NCI-H524 (cell line): ENCODE measurements at regions not wholly inside any gene's neighbourhood (a gene's known extent, or its start where the extent isn't known, plus 50 kb on each side); places are given as distances from the start of the nearest gene placed in this dataset.
A peak's percentile ranks its signal among the peaks of the same experiment; 100 is the strongest.

Experiments used
- DNase-seq, 2 experiments: peaks; one replicate each; lab custom pipeline; 2025; lab: John Stamatoyannopoulos, UW

DNA sequence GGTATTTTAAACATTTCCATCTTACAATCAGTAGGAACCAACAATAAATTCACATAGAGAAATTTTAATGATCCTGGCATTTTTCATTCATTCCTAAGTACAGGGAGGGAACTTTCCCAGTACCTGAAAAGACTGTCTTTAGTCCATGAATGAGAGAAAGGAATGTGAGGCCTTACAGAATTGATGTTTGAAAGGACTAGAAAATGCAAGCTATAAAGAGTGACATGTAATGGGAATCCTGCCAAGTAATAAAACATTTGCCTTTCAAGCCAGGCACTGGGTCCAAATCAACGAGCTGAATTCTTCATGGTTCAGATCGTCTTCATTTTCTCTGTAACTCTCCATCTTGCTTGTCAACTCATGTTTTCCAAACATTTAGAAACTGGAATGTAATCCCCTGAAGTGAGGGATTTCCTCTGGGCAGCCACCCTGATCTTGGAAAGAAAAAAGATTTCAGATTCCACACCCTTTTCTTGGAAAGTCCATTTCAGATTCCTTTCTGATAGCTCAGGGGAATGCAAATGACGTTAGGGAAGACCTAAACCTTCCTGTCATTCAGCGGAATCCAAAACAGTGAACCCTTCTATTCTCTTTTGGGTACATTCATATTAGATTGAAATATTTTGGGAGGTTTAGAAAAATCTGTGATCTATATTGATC is 315.8 kb downstream of the SH3GL2 start:
- no peak for DNase-seq

DNA sequence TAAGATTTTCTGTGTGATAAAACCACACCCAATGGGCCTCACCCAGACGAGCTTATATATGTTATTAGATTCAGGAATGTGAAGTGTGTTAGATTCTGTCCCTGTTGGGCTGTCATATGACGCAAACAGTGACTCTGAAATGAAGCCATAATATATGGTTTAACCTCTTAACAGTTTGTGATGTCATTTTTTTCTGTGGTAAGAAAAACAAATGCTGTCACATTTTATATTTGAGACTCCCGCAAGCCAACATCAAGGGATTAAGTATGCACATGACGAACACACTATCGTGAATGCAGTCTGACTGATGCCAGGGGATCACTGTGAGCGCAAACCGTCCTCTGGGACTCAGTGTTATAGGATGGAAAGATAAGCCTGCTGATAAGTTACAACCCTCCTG is 321.7 kb downstream of the SH3GL2 start:
- no peak for DNase-seq

DNA sequence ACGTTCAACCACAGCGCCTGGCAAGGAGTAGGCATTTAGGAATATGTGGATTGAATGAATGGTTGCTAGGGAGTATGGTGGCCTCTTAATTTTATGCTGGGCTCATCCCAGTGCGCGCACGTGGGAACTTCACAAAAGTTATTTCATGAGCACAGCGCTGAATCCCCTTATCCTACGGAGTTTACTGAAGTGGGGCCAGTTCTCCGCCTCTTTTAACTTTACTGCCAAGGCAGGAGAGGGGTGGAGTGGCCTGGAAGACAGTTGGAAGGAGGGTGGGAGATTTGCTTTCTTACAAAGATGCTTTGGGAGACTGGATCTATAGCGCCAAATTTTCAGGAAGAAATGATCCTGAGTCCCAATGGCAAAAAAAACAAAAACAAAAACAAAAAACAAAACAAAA is 326.5 kb downstream of the SH3GL2 start:
- DNase-seq: no peak

DNA sequence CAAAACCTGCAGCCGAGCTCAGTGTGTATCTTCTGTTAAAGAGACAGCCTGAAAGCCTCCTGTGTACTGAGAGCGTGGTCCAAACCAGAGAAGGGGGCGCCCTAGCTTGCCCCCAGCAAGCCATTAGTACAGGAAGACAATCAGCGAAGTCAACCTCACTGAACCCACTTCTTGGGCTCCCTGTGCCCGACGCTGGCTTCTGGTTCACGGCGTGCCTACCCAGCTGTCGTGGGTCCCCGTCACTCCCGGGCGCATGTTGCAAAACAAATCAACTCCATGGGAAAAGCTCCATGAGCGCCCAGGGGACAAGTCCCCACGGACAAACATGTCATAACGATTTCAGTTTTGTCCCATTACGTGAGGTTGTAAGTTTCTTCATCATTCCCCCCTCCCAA is 326.9 kb downstream of the SH3GL2 start:
- peak in 1 of 2 experiments; percentile 26 for DNase-seq

- DNase-seq: peak in 1 of 2 experiments; percentile 33
Observed at GRCh38 chr9:17906176-17906840, 327.4 kb downstream of the SH3GL2 start.

GRCh38 chr9:17906841-17907778 is 328.2 kb downstream of the SH3GL2 start:
- DNase-seq: no peak

- DNase-seq: no peak
Observed at GRCh38 chr9:17907779-17908508, 329.1 kb downstream of the SH3GL2 start.

GRCh38 chr9:17926246-17926645 is 347.4 kb downstream of the SH3GL2 start:
- no peak for DNase-seq

GRCh38 chr9:17927616-17928015 is 348.8 kb downstream of the SH3GL2 start:
- DNase-seq: no peak

DNA sequence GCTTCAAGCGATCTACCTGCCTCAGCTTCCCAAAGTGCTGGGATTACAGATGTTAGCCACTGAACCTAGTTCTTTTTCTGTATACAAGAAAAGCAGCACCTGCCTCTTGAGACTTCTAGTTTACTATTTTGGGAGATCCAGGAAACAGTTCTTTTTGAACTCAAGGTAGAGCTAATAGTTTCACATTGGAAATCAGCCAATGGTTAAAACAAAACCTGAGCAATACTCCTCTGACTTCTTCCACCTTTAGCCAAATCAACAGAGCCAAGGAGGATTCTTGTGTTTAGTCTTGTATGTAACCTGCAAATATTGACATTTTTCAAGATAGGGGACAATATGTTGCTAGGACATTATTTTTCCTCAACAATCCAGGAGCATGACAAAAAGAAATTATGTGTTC is 349.4 kb downstream of the SH3GL2 start:
- DNase-seq: no peak

DNA sequence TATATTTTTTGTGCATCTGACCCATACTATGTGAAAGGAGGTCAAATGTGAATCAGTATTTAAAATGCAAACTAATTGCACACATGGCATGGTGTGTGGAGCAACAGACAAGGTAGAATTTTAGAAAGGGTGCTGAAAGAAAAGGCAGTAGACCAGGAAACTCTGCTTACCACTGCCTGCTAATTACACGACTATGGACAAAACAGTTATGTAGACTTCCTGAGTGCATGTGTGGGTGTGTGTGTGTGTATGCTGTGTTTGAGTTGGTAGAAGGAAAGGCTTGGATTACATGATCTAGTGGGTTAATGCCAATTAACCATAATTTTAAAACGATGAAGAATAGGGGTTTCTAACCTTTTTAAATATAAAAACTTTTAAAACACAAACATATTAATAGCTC is 349.9 kb downstream of the SH3GL2 start:
- DNase-seq: no peak

DNA sequence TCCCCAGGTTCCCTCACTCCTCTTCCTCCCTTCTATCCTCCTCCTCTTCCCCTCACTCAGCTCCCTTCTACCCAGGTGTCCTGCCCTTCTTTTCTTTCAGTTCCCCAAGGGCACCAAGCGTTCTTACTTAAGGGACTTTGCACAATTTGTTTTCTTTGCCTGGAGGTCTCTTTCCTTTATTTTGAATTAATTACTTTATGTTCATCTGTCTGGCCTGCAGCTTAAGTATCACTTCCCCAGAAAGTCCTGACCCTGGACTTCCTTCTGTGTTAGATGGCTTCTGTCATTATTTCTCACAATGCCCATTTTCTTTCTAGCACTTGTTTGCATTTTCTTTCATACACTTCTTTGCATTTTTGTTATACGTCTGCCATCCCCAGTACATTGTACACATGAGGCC is 350.6 kb downstream of the SH3GL2 start:
- no peak for DNase-seq

- no peak for DNase-seq
Observed at GRCh38 chr9:17930071-17930470, 351.2 kb downstream of the SH3GL2 start.

DNA sequence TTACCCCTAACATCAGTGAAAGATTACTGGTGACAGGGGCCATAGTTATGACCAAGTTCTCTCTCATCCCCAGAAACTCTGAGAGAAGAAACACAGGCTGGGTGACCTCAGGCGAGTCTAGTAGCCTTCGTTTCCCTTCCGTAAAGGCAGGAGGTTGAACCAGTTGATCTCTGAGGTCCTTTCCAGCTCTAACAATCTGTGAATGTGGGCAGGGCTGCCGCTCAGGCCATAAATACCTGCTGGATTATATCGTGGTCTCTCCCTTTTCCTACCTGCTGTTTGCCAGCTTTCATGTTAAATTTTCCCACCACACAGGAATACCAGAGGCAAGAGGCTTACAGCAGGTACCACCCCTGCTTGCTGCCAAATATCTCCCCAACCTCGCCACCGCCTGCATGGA is 357.5 kb downstream of the SH3GL2 start:
- no peak for DNase-seq

GRCh38 chr9:17938035-17938655 is 359.3 kb downstream of the SH3GL2 start:
- DNase-seq: no peak

- no peak for DNase-seq
Observed at GRCh38 chr9:17942498-17942897, 363.6 kb downstream of the SH3GL2 start.

- DNase-seq: no peak
Observed at GRCh38 chr9:17955409-17955808, 376.5 kb downstream of the SH3GL2 start.

DNA sequence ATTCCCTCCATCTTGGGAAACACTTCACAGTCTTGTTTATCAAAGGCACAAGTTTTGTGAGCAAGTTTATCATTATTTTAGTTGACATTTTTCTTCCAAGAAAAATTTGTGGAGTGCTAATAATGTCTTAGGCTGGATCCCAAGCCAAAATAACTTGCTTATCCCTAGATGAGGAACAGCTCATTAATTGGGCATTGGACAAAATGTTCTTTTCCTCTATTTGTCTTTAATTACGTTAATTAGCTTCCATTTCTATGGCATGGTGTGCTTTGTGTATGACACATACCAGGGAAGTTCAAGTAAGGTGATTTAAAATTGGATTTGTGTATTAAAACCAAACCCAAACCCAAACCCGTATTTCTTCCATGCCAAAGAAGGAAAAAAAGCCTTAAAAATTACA is 379.5 kb downstream of the SH3GL2 start:
- DNase-seq: no peak

DNA sequence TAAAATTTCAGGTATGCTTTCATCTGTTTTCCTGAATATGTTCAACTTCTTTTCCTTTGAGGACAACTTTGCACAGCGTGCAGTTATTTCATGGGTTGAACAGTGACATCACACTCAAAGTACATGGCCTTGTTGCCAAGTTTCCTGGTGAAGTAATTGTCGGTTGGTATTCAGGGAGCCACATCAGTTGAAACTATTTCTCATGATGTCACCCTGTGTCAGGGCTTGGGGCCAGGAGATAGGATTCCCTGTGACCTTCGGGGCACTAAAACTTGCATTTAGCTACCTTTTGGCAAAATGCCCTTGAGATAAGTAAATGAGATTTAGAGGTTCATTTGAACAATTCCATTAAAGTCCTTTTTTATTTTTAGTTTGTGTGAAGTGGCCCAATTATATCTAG is 383.9 kb downstream of the SH3GL2 start:
- DNase-seq: no peak

DNA sequence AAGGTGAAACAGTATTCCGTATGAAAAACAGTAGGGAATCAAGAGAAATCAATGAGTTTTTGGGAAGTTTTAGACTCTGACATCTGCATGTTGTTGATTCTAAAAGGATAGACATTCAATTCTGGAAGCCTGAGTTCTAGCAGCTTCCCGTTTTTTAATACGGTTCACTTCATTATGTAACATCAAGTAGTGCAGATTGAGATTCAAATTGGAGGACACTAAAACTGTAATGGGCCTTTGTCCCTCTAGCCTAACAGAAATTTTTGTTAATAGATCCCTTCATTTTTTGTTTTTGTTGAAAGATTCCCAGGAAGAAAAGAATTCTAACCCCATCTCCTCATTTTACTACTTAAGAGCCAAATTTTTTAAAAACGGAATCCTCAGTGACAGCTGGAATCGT is 384.6 kb downstream of the SH3GL2 start:
- no peak for DNase-seq

DNA sequence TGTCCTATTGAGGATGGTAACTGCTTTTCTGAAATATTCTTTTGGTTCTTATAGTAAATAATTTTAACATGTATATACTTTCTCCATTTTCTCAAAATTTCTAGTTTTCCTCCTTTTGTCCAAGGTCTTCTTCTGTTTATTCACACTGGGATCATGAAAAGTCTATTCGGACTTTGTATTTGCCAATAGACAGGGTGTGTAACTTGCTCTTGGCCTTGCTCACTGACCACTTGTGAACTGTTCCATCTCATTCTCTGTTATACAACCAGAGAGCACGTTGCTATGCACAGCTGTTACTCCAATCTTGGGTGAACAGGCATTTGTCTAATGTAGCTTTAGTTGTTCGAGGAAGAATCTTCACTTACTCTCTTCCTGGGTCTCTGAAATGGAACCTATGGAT is 388.9 kb downstream of the SH3GL2 start:
- DNase-seq: no peak

DNA sequence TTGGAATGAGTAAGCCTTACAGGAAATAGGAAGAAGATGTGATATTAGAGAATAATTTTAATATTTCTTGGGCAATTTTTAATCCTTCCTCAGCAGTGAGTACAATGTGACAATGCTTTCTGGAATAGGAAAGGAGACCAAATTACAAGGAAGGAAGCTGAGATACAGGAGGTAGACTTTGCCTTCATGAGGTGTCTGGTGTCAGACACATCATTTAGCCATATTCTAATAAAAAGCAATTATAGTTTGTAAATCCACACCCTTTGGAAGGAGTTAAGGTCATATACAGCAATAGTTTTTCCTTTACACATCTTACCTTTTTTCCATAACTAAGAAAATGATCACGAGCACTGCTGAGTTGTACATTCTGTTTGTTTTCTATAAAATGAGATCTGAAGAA is 390.4 kb downstream of the SH3GL2 start:
- no peak for DNase-seq
